DMS 273 (cell line): ENCODE measurements at regions not wholly inside any gene's neighbourhood (a gene's known extent, or its start where the extent isn't known, plus 50 kb on each side); places are given as distances from the start of the nearest gene placed in this dataset.
A peak's percentile ranks its signal among the peaks of the same experiment; 100 is the strongest.

Experiments used
- DNase-seq: peaks from one replicate; lab custom pipeline; 2025; ENCODE audit not compliant: unreplicated experiment; lab: John Stamatoyannopoulos, UW

- no peak for DNase-seq
Measured at GRCh38 chr4:56209767-56210166, 177.5 kb downstream of the AASDH start.

GRCh38 chr4:56208103-56208502 is 179.2 kb downstream of the AASDH start:
- no peak for DNase-seq

GRCh38 chr4:56206258-56206657 is 181.0 kb downstream of the AASDH start:
- peak; percentile 11 for DNase-seq

- no peak for DNase-seq
Measured at GRCh38 chr4:56200275-56200674, 187.0 kb downstream of the AASDH start.

- no peak for DNase-seq
Measured at GRCh38 chr4:56198265-56198664, 189.0 kb downstream of the AASDH start.

GRCh38 chr4:56197387-56197786 is 189.9 kb downstream of the AASDH start:
- DNase-seq, result no peak

GRCh38 chr4:56195025-56195424 is 192.3 kb downstream of the AASDH start:
- no peak for DNase-seq

GRCh38 chr4:56191534-56191933 is 195.8 kb downstream of the AASDH start:
- no peak for DNase-seq

- no peak for DNase-seq
Measured at GRCh38 chr4:56187688-56188087, 199.6 kb downstream of the AASDH start.

GRCh38 chr4:56186808-56187523 is 200.3 kb downstream of the AASDH start:
- peak; percentile 37 for DNase-seq

- DNase-seq, result peak; percentile 81
Measured at GRCh38 chr4:56185901-56186300, 201.4 kb downstream of the AASDH start.

- DNase-seq, result no peak
Measured at GRCh38 chr4:56184214-56184613, 203.1 kb downstream of the AASDH start.

GRCh38 chr4:56183344-56183959 is 203.8 kb downstream of the AASDH start:
- no peak for DNase-seq

- no peak for DNase-seq
Measured at GRCh38 chr4:56182356-56182755, 204.9 kb downstream of the AASDH start.

GRCh38 chr4:56181140-56181953 is 205.9 kb downstream of the AASDH start:
- no peak for DNase-seq

- no peak for DNase-seq
Measured at GRCh38 chr4:56169061-56169460, 218.2 kb downstream of the AASDH start.

GRCh38 chr4:56164907-56165306 is 216.2 kb downstream of the CEP135 start:
- DNase-seq, result no peak

- no peak for DNase-seq
Measured at GRCh38 chr4:56160636-56161035, 211.9 kb downstream of the CEP135 start.

- no peak for DNase-seq
Measured at GRCh38 chr4:56158483-56158882, 209.7 kb downstream of the CEP135 start.

- DNase-seq, result no peak
Measured at GRCh38 chr4:56156141-56156540, 207.4 kb downstream of the CEP135 start.

- DNase-seq, result no peak
Measured at GRCh38 chr4:56155432-56155831, 206.7 kb downstream of the CEP135 start.

- DNase-seq, result no peak
Measured at GRCh38 chr4:56149591-56149990, 200.8 kb downstream of the CEP135 start.
